ENCODE measurements at regions not wholly inside any gene's neighbourhood (a gene's known extent, or its start where the extent isn't known, plus 50 kb on each side); places are given as distances from the start of the nearest gene placed in this dataset.
"Not testable (repeated sequence)": the region's sequence is repeated elsewhere in the genome, so short reads cannot be mapped to it uniquely, and the experiment has no call there.

GRCh38 chr16:86932130-86932982, 354.0 kb downstream of the FOXL1 start:
- DNase-seq (ENCODE audit: low spot score): no peak

- DNase-seq (ENCODE audit: low spot score): no peak
These were observed 356.4 kb downstream of the FOXL1 start for GRCh38 chr16:86934581-86935375.

- no peak for DNase-seq (ENCODE audit: low spot score)
These were observed 361.3 kb downstream of the FOXL1 start for GRCh38 chr16:86939609-86940008.

- DNase-seq (ENCODE audit: low spot score): no peak
These were observed 363.4 kb downstream of the FOXL1 start for GRCh38 chr16:86941731-86942130.

- DNase-seq (ENCODE audit: low spot score): no peak
These were observed 364.1 kb downstream of the FOXL1 start for GRCh38 chr16:86942151-86943051.

- no peak for DNase-seq (ENCODE audit: low spot score)
These were observed 367.0 kb downstream of the FOXL1 start for GRCh38 chr16:86945166-86945900.

GRCh38 chr16:86946396-86946795, 368.0 kb downstream of the FOXL1 start:
- DNase-seq (ENCODE audit: low spot score): no peak

GRCh38 chr16:86946981-86947380, 368.6 kb downstream of the FOXL1 start:
- no peak for DNase-seq (ENCODE audit: low spot score)

- DNase-seq (ENCODE audit: low spot score): no peak
These were observed 369.1 kb downstream of the C16orf95 start for GRCh38 chr16:86948046-86948445.

GRCh38 chr16:86949116-86949515, 368.1 kb downstream of the C16orf95 start:
- DNase-seq (ENCODE audit: low spot score): no peak

- DNase-seq (ENCODE audit: low spot score): no peak
These were observed 367.6 kb downstream of the C16orf95 start for GRCh38 chr16:86949630-86950029.

GRCh38 chr16:86951041-86951822, 366.0 kb downstream of the C16orf95 start:
- no peak for DNase-seq (ENCODE audit: low spot score)

GRCh38 chr16:86951831-86952598, 365.2 kb downstream of the C16orf95 start:
- no peak for DNase-seq (ENCODE audit: low spot score)

GRCh38 chr16:86952769-86953168, 364.4 kb downstream of the C16orf95 start:
- DNase-seq (ENCODE audit: low spot score): no peak

- no peak for DNase-seq (ENCODE audit: low spot score)
These were observed 363.4 kb downstream of the C16orf95 start for GRCh38 chr16:86953631-86954391.

- DNase-seq (ENCODE audit: low spot score): no peak
These were observed 361.9 kb downstream of the C16orf95 start for GRCh38 chr16:86955136-86955855.

GRCh38 chr16:86956437-86956836, 360.8 kb downstream of the C16orf95 start:
- no peak for DNase-seq (ENCODE audit: low spot score)

- not testable (repeated sequence) for DNase-seq (ENCODE audit: low spot score)
These were observed 359.5 kb downstream of the C16orf95 start for GRCh38 chr16:86957662-86958198.

Measured in CD4-positive, alpha-beta T cell treated with Interleukin-2 at 100 ng/mL for 4 hours (primary cell).